ENCODE measurements at regions not wholly inside any gene's neighbourhood (a gene's known extent, or its start where the extent isn't known, plus 50 kb on each side); places are given as distances from the start of the nearest gene placed in this dataset.

DNA sequence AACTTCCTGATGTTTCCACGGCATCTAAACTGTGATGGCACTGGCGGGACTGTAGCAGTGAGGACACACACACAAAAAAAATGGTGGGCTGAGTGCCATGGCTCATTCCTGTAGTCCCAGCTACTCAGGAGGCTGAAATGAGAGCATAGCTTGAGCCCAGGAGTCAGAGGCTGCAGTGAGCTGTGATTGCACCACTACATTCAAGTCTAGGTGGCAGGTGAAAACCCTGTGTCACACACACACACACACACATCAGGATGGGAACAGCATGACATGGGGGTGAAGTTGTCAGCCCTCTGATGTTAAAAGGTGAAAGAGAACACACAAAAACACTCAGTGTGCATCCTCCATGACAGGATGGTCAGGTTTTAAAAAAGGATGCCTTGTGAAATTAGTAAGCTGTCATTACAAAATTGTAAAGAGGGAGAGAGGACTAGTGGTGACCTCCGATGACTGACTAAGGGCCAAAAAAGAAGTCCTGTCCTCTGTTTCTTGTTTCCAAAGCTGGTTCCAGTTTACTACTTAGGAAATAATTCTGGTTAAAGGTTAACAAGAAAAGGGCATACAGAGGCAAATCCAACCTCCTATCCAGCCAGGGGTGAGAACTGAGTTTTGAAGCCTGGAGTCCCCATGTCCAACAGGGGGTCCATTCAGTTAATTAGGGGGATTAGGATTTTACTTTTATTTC, 1600.4 kb downstream of the NLGN4Y start:
- TF ChIP-seq, protein P1, sequence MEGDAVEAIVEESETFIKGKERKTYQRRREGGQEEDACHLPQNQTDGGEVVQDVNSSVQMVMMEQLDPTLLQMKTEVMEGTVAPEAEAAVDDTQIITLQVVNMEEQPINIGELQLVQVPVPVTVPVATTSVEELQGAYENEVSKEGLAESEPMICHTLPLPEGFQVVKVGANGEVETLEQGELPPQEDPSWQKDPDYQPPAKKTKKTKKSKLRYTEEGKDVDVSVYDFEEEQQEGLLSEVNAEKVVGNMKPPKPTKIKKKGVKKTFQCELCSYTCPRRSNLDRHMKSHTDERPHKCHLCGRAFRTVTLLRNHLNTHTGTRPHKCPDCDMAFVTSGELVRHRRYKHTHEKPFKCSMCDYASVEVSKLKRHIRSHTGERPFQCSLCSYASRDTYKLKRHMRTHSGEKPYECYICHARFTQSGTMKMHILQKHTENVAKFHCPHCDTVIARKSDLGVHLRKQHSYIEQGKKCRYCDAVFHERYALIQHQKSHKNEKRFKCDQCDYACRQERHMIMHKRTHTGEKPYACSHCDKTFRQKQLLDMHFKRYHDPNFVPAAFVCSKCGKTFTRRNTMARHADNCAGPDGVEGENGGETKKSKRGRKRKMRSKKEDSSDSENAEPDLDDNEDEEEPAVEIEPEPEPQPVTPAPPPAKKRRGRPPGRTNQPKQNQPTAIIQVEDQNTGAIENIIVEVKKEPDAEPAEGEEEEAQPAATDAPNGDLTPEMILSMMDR (conservative IDR thresholded peaks at IDR 0.05; ENCODE audit: low read depth in 2 of 2), result no peak
- no peak for TF ChIP-seq CREB1 (CRISPR knock-in tag; IDR thresholded peaks at IDR 0.05; ENCODE audit: low read depth)
- TF ChIP-seq, protein P2, sequence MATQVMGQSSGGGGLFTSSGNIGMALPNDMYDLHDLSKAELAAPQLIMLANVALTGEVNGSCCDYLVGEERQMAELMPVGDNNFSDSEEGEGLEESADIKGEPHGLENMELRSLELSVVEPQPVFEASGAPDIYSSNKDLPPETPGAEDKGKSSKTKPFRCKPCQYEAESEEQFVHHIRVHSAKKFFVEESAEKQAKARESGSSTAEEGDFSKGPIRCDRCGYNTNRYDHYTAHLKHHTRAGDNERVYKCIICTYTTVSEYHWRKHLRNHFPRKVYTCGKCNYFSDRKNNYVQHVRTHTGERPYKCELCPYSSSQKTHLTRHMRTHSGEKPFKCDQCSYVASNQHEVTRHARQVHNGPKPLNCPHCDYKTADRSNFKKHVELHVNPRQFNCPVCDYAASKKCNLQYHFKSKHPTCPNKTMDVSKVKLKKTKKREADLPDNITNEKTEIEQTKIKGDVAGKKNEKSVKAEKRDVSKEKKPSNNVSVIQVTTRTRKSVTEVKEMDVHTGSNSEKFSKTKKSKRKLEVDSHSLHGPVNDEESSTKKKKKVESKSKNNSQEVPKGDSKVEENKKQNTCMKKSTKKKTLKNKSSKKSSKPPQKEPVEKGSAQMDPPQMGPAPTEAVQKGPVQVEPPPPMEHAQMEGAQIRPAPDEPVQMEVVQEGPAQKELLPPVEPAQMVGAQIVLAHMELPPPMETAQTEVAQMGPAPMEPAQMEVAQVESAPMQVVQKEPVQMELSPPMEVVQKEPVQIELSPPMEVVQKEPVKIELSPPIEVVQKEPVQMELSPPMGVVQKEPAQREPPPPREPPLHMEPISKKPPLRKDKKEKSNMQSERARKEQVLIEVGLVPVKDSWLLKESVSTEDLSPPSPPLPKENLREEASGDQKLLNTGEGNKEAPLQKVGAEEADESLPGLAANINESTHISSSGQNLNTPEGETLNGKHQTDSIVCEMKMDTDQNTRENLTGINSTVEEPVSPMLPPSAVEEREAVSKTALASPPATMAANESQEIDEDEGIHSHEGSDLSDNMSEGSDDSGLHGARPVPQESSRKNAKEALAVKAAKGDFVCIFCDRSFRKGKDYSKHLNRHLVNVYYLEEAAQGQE (IDR thresholded peaks at IDR 0.05; ENCODE audit: unreplicated experiment), result no peak
- no peak for TF ChIP-seq EZH2phosphoT487 (IDR thresholded peaks at IDR 0.05; ENCODE audit: unreplicated experiment)
- TF ChIP-seq, protein P3, sequence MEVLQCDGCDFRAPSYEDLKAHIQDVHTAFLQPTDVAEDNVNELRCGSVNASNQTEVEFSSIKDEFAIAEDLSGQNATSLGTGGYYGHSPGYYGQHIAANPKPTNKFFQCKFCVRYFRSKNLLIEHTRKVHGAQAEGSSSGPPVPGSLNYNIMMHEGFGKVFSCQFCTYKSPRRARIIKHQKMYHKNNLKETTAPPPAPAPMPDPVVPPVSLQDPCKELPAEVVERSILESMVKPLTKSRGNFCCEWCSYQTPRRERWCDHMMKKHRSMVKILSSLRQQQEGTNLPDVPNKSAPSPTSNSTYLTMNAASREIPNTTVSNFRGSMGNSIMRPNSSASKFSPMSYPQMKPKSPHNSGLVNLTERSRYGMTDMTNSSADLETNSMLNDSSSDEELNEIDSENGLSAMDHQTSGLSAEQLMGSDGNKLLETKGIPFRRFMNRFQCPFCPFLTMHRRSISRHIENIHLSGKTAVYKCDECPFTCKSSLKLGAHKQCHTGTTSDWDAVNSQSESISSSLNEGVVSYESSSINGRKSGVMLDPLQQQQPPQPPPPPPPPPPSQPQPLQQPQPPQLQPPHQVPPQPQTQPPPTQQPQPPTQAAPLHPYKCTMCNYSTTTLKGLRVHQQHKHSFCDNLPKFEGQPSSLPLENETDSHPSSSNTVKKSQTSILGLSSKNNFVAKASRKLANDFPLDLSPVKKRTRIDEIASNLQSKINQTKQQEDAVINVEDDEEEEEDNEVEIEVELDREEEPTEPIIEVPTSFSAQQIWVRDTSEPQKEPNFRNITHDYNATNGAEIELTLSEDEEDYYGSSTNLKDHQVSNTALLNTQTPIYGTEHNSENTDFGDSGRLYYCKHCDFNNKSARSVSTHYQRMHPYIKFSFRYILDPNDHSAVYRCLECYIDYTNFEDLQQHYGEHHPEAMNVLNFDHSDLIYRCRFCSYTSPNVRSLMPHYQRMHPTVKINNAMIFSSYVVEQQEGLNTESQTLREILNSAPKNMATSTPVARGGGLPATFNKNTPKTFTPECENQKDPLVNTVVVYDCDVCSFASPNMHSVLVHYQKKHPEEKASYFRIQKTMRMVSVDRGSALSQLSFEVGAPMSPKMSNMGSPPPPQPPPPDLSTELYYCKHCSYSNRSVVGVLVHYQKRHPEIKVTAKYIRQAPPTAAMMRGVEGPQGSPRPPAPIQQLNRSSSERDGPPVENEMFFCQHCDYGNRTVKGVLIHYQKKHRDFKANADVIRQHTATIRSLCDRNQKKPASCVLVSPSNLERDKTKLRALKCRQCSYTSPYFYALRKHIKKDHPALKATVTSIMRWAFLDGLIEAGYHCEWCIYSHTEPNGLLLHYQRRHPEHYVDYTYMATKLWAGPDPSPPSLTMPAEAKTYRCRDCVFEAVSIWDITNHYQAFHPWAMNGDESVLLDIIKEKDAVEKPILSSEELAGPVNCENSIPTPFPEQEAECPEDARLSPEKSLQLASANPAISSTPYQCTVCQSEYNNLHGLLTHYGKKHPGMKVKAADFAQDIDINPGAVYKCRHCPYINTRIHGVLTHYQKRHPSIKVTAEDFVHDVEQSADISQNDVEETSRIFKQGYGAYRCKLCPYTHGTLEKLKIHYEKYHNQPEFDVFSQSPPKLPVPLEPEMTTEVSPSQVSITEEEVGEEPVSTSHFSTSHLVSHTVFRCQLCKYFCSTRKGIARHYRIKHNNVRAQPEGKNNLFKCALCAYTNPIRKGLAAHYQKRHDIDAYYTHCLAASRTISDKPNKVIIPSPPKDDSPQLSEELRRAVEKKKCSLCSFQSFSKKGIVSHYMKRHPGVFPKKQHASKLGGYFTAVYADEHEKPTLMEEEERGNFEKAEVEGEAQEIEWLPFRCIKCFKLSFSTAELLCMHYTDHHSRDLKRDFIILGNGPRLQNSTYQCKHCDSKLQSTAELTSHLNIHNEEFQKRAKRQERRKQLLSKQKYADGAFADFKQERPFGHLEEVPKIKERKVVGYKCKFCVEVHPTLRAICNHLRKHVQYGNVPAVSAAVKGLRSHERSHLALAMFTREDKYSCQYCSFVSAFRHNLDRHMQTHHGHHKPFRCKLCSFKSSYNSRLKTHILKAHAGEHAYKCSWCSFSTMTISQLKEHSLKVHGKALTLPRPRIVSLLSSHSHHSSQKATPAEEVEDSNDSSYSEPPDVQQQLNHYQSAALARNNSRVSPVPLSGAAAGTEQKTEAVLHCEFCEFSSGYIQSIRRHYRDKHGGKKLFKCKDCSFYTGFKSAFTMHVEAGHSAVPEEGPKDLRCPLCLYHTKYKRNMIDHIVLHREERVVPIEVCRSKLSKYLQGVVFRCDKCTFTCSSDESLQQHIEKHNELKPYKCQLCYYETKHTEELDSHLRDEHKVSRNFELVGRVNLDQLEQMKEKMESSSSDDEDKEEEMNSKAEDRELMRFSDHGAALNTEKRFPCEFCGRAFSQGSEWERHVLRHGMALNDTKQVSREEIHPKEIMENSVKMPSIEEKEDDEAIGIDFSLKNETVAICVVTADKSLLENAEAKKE (CRISPR knock-in tag; IDR thresholded peaks at IDR 0.05), result no peak
- no peak for TF ChIP-seq JUNB (IDR thresholded peaks at IDR 0.05; ENCODE audit: unreplicated experiment)

All from GM23338 (cell line).